Common myeloid progenitor, CD34-positive (primary cell): ENCODE measurements at regions not wholly inside any gene's neighbourhood (a gene's known extent, or its start where the extent isn't known, plus 50 kb on each side); places are given as distances from the start of the nearest gene placed in this dataset.

ENCODE experiments used
- CTCF ChIA-PET: fragments of 350-600 bp; sonication (Branson Sonifier 250); formaldehyde crosslinking; loops from one replicate; lab custom pipeline; 2021; ENCODE audit warnings: antibody characterized with exemption; lab: Charles Lee
- POLR2A ChIA-PET: fragments of 350-600 bp; sonication (Branson Sonifier 250); formaldehyde crosslinking; loops from one replicate; lab custom pipeline; 2021; ENCODE audit warnings: antibody characterized with exemption; lab: Charles Lee
- DNase-seq, 3 donors: peaks; one replicate each; pipeline versions ENCODE4 v3.0.0 to v3.0.0-alpha.2; 2013
- H3K27ac ChIP-seq, 2 experiments: 1 replicate in 1 of 2; 2 replicates in 1 of 2; pipeline ENCODE4 v1.7.0; 2013; ENCODE audit warnings: inconsistent platforms in 2 of 2, low read length in 2 of 2, mild to moderate bottlenecking in 2 of 2, low read depth in 1 of 2, moderate library complexity in 1 of 2; ENCODE audit not compliant: severe bottlenecking in 2 of 2, insufficient read depth in 1 of 2, poor library complexity in 1 of 2
- H3K27me3 ChIP-seq, 5 experiments: replicated peaks in 2 of 5; 1 replicate in 3 of 5; 2 replicates in 2 of 5; pipeline versions ENCODE4 v1.6.1 to v1.7.0; 2013; ENCODE audit warnings: low read length in 4 of 5, mild to moderate bottlenecking in 2 of 5, moderate library complexity in 2 of 5, inconsistent platforms in 1 of 5; ENCODE audit not compliant: insufficient read depth in 5 of 5, control insufficient read depth in 4 of 5
- H3K36me3 ChIP-seq, 4 experiments: 1 replicate in 2 of 4; 2 replicates in 2 of 4; pipeline versions ENCODE4 v1.6.1 to v1.7.0; 2013; ENCODE audit warnings: low read length in 3 of 4, control low read depth in 1 of 4, mild to moderate bottlenecking in 1 of 4; ENCODE audit not compliant: control insufficient read depth in 4 of 4, insufficient read depth in 4 of 4
- H3K4me1 ChIP-seq, 4 experiments: 1 replicate in 3 of 4; 2 replicates in 1 of 4; pipeline versions ENCODE4 v1.6.1 to v1.7.1; 2013; ENCODE audit warnings: low read length in 3 of 4, mild to moderate bottlenecking in 3 of 4, control low read depth in 1 of 4, inconsistent platforms in 1 of 4, moderate library complexity in 1 of 4; ENCODE audit not compliant: control insufficient read depth in 4 of 4, insufficient read depth in 4 of 4; ENCODE audit errors: control extremely low read depth in 1 of 4
- H3K4me3 ChIP-seq, 7 experiments: 1 replicate in 4 of 7; 2 replicates in 3 of 7; pipeline versions ENCODE4 v1.5.1 to v1.7.0; 2013; ENCODE audit warnings: mild to moderate bottlenecking in 7 of 7, low read length in 6 of 7, moderate library complexity in 6 of 7, inconsistent platforms in 2 of 7, low read depth in 2 of 7, control low read depth in 1 of 7; ENCODE audit not compliant: insufficient read depth in 4 of 7, control insufficient read depth in 1 of 7; ENCODE audit errors: extremely low read depth in 1 of 7
- H3K9me3 ChIP-seq, 5 experiments: 1 replicate in 4 of 5; 2 replicates in 1 of 5; pipeline versions ENCODE4 v1.6.1 to v1.7.1; 2013; ENCODE audit warnings: low read length in 4 of 5, mild to moderate bottlenecking in 2 of 5, inconsistent platforms in 1 of 5, low read depth in 1 of 5, moderate library complexity in 1 of 5; ENCODE audit not compliant: control insufficient read depth in 4 of 5, insufficient read depth in 2 of 5; ENCODE audit errors: control extremely low read depth in 1 of 5
- WGBS: methylation state at CpG from one replicate; pipeline ENCODE4 v1.1.5; 2013; ENCODE audit not compliant: insufficient coverage; 5-methylcytosine and 5-hydroxymethylcytosine counted together

DNA sequence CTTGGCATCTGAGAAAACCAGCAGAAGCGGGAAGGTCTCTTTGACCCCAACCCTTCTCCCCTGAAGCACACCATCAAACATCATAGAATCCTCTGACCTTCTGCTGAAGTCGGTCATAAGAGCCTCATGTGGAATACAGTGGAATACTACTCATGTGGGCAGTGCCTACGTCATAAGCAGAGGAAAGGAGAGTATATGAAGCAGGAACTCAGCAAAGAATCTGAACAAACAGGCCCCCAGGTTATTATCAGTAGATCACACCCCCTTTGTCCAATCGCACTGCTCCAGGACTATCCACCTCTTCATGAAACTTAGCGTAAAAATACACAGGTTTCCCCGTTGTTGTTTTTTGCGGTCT, 394.1 kb upstream of the PROK2 start:
- Histone ChIP-seq H3K27ac (no peak overlapping the region), H3K27me3 (no peaks in the 10 kb centered on the region), H3K4me1 (peaks cover 6 to 50% (median 31%) of the 10 kb centered on the region in 4 experiments), H3K9me3 (peaks cover 0 to 4% (median 0%) of the 10 kb centered on the region in 5 experiments), H3K36me3 (no peaks in the 10 kb centered on the region), H3K4me3 (no peak overlapping the region)
- no peak for DNase-seq
- POLR2A ChIA-PET = no interaction called here
- CTCF ChIA-PET = interaction anchor here (1.2 kb wide), 1 partner anchor 13 kb away, joined by 3 read pairs; no protein-coding TSS in a partner anchor
- 76% methylated on average over 2 of the region's 7 CpGs for WGBS

- no peak overlapping the region for H3K27ac ChIP-seq
- ChIA-PET CTCF (interaction anchor here (1.2 kb wide), 1 partner anchor 14 kb away, joined by 3 read pairs; no protein-coding TSS in a partner anchor), POLR2A (no interaction called here)
Observed at GRCh38 chr3:72178463-72179106, 393.6 kb upstream of the PROK2 start.

DNA sequence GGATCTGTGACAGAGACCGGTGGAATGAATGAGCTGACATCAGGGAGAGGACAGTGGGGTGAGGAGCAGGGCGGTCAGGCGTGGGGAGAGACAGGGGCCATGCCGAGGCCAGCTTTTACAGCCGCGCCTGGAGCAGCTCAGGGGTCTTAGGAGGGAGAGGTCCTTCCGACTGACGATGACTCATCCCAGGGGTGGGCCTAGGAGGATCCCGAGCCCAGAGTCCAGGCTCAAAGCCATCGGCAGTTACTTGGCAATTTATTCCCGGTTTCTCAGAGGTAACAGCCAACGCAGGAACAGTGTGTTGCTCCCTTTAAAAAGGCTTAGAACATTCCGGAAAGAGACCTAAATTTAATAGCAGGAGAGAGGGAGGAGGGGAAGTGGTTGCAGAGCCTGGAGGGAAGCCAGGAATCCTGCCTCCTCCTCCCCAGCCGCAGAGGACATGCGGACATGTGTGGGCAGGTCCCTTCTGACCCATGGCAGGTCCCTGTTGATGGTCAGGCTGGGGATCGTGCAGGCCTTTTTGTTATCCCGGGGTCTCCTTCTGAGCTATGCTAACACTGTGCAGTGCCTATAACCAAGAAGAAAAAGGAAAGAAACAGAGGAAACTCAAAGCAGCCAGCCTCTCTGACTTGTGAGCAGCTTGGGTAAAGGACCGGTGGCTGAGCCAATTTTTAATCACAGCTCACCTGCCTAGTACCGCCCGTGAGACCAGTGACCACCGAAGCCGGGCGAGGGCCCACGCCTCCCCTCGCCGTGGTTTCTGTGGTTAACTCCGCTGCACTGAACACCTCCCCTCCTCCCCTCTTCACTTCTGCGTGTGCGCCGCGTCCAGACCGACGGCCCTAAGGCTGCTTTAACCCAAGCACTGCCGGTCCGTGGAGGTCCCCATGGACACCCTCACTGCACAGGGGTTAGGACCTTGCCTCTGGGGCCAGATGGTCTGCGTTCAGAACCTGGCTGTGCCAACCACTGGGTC, 392.4 kb upstream of the PROK2 start:
- 8% methylated on average over 30 of the region's 36 CpGs for WGBS
- Histone ChIP-seq H3K4me3 (peak overlapping the region in 5 of 7 experiments; percentile 2 to 65 (median 31)), H3K9me3 (no peaks in the 10 kb centered on the region), H3K4me1 (peaks cover 6 to 44% (median 31%) of the 10 kb centered on the region in 4 experiments), H3K27ac (no peak overlapping the region), H3K36me3 (no peaks in the 10 kb centered on the region), H3K27me3 (no peaks in the 10 kb centered on the region)
- POLR2A ChIA-PET = interaction anchor here (0.6 kb wide), 2 partner anchors 14 to 49 kb away, joined by 4 read pairs; no protein-coding TSS in a partner anchor
- CTCF ChIA-PET = interaction anchor here (0.9 kb wide), 1 partner anchor 9 kb away, joined by 3 read pairs; no protein-coding TSS in a partner anchor
- peak; percentile 34 to 78 (median 67) for DNase-seq

More at GRCh38 chr3:72178463-72179106, 393.6 kb upstream of the PROK2 start:
- Histone ChIP-seq H3K36me3 (no peaks in the 10 kb centered on the region), H3K4me3 (no peak overlapping the region), H3K9me3 (peaks cover 0 to 2% (median 0%) of the 10 kb centered on the region in 5 experiments), H3K4me1 (peaks cover 6 to 50% (median 31%) of the 10 kb centered on the region in 4 experiments), H3K27me3 (no peaks in the 10 kb centered on the region)
- DNase-seq = peak in 1 of 3 donors; percentile 31
- WGBS = no CpG with 5 or more reads among the region's 3 CpGs

DNA sequence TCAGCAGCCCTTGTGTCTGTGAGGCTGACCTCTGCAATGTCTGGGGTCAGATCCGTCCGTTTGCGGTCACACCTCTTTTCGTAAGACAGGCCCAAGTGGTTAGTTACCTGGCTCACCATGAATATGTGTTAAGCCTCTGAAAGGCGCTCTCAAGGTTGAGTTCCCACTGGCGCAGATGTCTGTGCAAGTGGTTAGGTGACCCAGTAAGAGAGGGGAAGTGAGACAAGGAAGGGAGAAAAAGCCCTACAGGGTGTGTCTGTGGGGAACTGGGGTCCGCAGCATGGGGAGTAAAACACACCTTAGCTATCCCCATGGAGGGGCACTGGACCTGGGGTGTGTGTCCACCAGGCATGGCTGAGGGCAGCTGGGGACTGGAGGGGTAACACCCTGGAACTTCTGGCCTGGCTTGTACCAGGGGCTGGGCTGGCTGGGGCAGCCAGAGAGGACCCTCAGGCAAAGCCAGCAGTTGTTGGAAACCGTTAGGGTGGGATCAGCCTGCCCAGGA, 391.6 kb upstream of the PROK2 start:
- H3K4me3 ChIP-seq = peak overlapping the region in 1 of 7 experiments; percentile 2
- 70% methylated on average over 6 of the region's 8 CpGs for WGBS
- peak in 2 of 3 donors; percentile 56 to 65 for DNase-seq
- ChIA-PET CTCF (no interaction called here), POLR2A (interaction anchor here (0.5 to 0.6 kb wide), 2 partner anchors 34 to 50 kb away, joined by 4 read pairs; no protein-coding TSS in a partner anchor)
- H3K36me3 ChIP-seq = no peaks in the 10 kb centered on the region
- no peaks in the 10 kb centered on the region for H3K9me3 ChIP-seq
- H3K27ac ChIP-seq = no peak overlapping the region
- peaks cover 6 to 38% (median 27%) of the 10 kb centered on the region in 4 experiments for H3K4me1 ChIP-seq
- H3K27me3 ChIP-seq = no peaks in the 10 kb centered on the region

GRCh38 chr3:72175296-72175858, 390.4 kb upstream of the PROK2 start:
- Histone ChIP-seq H3K27ac (no peak overlapping the region), H3K4me1 (peaks cover 6 to 34% (median 25%) of the 10 kb centered on the region in 4 experiments), H3K27me3 (no peaks in the 10 kb centered on the region), H3K9me3 (no peaks in the 10 kb centered on the region), H3K4me3 (no peak overlapping the region), H3K36me3 (no peaks in the 10 kb centered on the region)
- no peak for DNase-seq
- ChIA-PET POLR2A (no interaction called here), CTCF (interaction anchor here (1.1 kb wide), 1 partner anchor 10 kb away, joined by 3 read pairs; no protein-coding TSS in a partner anchor)
- 93% methylated on average over 6 of the region's 6 CpGs for WGBS

- 100% methylated on average over 5 of the region's 5 CpGs for WGBS
- no peak for DNase-seq
- no peaks in the 10 kb centered on the region for H3K36me3 ChIP-seq
- H3K4me3 ChIP-seq = no peak overlapping the region
- H3K9me3 ChIP-seq = no peaks in the 10 kb centered on the region
- no peak overlapping the region for H3K27ac ChIP-seq
- no peaks in the 10 kb centered on the region for H3K27me3 ChIP-seq
- ChIA-PET CTCF (interaction anchor here (0.7 to 1.1 kb wide), 3 partner anchors 9 to 406 kb away, joined by 3 read pairs; no protein-coding TSS in a partner anchor), POLR2A (no interaction called here)
- peaks cover 6 to 34% (median 25%) of the 10 kb centered on the region in 4 experiments for H3K4me1 ChIP-seq
Observed at GRCh38 chr3:72174890-72175289, 389.9 kb upstream of the PROK2 start.
